ENCODE measurements at regions not wholly inside any gene's neighbourhood (a gene's known extent, or its start where the extent isn't known, plus 50 kb on each side); places are given as distances from the start of the nearest gene placed in this dataset.

GRCh38 chr3:154782151-154782550 lies 298.0 kb upstream of the MME start:
- no peak for DNase-seq (ENCODE audit: low spot score)
- in situ Hi-C loops (cut with HindIII; ENCODE audit: low sequenced_read_pairs) = no loop called here

GRCh38 chr3:154781595-154781994 lies 298.5 kb upstream of the MME start:
- no peak for DNase-seq (ENCODE audit: low spot score)
- in situ Hi-C loops (cut with HindIII; ENCODE audit: low sequenced_read_pairs) = no loop called here

GRCh38 chr3:154780263-154780662 lies 299.9 kb upstream of the MME start:
- in situ Hi-C loops (cut with HindIII; ENCODE audit: low sequenced_read_pairs) = no loop called here

GRCh38 chr3:154779571-154779970 lies 300.5 kb upstream of the MME start:
- no peak for DNase-seq (ENCODE audit: low spot score)
- in situ Hi-C loops (cut with HindIII; ENCODE audit: low sequenced_read_pairs) = no loop called here

More at GRCh38 chr3:154780263-154780662, 299.9 kb upstream of the MME start:
- DNase-seq (ENCODE audit: low spot score) = no peak

- in situ Hi-C loops (cut with HindIII; ENCODE audit: low sequenced_read_pairs) = no loop called here
These were observed 302.1 kb upstream of the MME start for GRCh38 chr3:154778057-154778456.

GRCh38 chr3:154776549-154777225 lies 303.4 kb upstream of the MME start:
- DNase-seq (ENCODE audit: low spot score) = peak; percentile 6
- in situ Hi-C loops (cut with HindIII; ENCODE audit: low sequenced_read_pairs) = no loop called here

More at GRCh38 chr3:154778057-154778456, 302.1 kb upstream of the MME start:
- DNase-seq (ENCODE audit: low spot score) = no peak

GRCh38 chr3:154775821-154776548 lies 304.1 kb upstream of the MME start:
- in situ Hi-C loops (cut with HindIII; ENCODE audit: low sequenced_read_pairs) = no loop called here
- DNase-seq (ENCODE audit: low spot score) = peak; percentile 13

- in situ Hi-C loops (cut with HindIII; ENCODE audit: low sequenced_read_pairs) = no loop called here
- no peak for DNase-seq (ENCODE audit: low spot score)
These were observed 313.2 kb upstream of the MME start for GRCh38 chr3:154766765-154767503.

GRCh38 chr3:154764856-154765640 lies 315.1 kb upstream of the MME start:
- in situ Hi-C loops (cut with HindIII; ENCODE audit: low sequenced_read_pairs) = no loop called here
- DNase-seq (ENCODE audit: low spot score) = no peak

- DNase-seq (ENCODE audit: low spot score) = no peak
- in situ Hi-C loops (cut with HindIII; ENCODE audit: low sequenced_read_pairs) = no loop called here
These were observed 317.6 kb upstream of the MME start for GRCh38 chr3:154762486-154762885.

GRCh38 chr3:154759966-154760365 lies 320.2 kb upstream of the MME start:
- in situ Hi-C loops (cut with HindIII; ENCODE audit: low sequenced_read_pairs) = no loop called here
- peak; percentile 31 for DNase-seq (ENCODE audit: low spot score)

GRCh38 chr3:154758109-154758868 lies 321.8 kb upstream of the MME start:
- in situ Hi-C loops (cut with HindIII; ENCODE audit: low sequenced_read_pairs) = no loop called here
- peak; percentile 44 for DNase-seq (ENCODE audit: low spot score)

- in situ Hi-C loops (cut with HindIII; ENCODE audit: low sequenced_read_pairs) = no loop called here
- no peak for DNase-seq (ENCODE audit: low spot score)
These were observed 323.1 kb upstream of the GPR149 start for GRCh38 chr3:154753101-154753500.

- in situ Hi-C loops (cut with HindIII; ENCODE audit: low sequenced_read_pairs) = no loop called here
- no peak for DNase-seq (ENCODE audit: low spot score)
These were observed 319.5 kb upstream of the GPR149 start for GRCh38 chr3:154749514-154749913.

GRCh38 chr3:154745929-154746328 lies 315.9 kb upstream of the GPR149 start:
- in situ Hi-C loops (cut with HindIII; ENCODE audit: low sequenced_read_pairs) = no loop called here

GRCh38 chr3:154745122-154745521 lies 315.1 kb upstream of the GPR149 start:
- in situ Hi-C loops (cut with HindIII; ENCODE audit: low sequenced_read_pairs) = no loop called here
- DNase-seq (ENCODE audit: low spot score) = no peak

More at GRCh38 chr3:154745929-154746328, 315.9 kb upstream of the GPR149 start:
- DNase-seq (ENCODE audit: low spot score) = no peak

- in situ Hi-C loops (cut with HindIII; ENCODE audit: low sequenced_read_pairs) = no loop called here
- no peak for DNase-seq (ENCODE audit: low spot score)
These were observed 313.4 kb upstream of the GPR149 start for GRCh38 chr3:154743418-154743817.

- DNase-seq (ENCODE audit: low spot score) = no peak
- in situ Hi-C loops (cut with HindIII; ENCODE audit: low sequenced_read_pairs) = no loop called here
These were observed 304.5 kb upstream of the GPR149 start for GRCh38 chr3:154734468-154734867.

- peak; percentile 27 for DNase-seq (ENCODE audit: low spot score)
- in situ Hi-C loops (cut with HindIII; ENCODE audit: low sequenced_read_pairs) = no loop called here
These were observed 300.2 kb upstream of the GPR149 start for GRCh38 chr3:154730186-154730585.

Measured in G401 (cell line).